SU-DHL-6 (cell line): ENCODE measurements at regions not wholly inside any gene's neighbourhood (a gene's known extent, or its start where the extent isn't known, plus 50 kb on each side); places are given as distances from the start of the nearest gene placed in this dataset.

ENCODE experiments used
- H2AFZ ChIP-seq: fragments of 200-600 bp; sonication (generic); 2 replicates; pipeline ENCODE4 v1.6.1; 2014; ENCODE audit warnings: low read depth, mild to moderate bottlenecking, moderate library complexity, mixed read lengths, antibody characterized with exemption, low read length; ENCODE audit not compliant: severe bottlenecking
- H3F3A ChIP-seq: fragments of 200-600 bp; shearing (Covaris generic); 2 replicates; pipeline ENCODE4 v1.6.0; 2016; ENCODE audit warnings: antibody characterized with exemption, mild to moderate bottlenecking; ENCODE audit not compliant: insufficient read depth
- H3K27ac ChIP-seq: fragments of 200-600 bp; sonication (generic); 2 replicates; pipeline ENCODE4 v1.5.1; 2016; ENCODE audit warnings: low read depth, mild to moderate bottlenecking, low read length, moderate library complexity, mixed read lengths
- H3K27me3 ChIP-seq: fragments of 200-600 bp; sonication (generic), shearing (Covaris generic); 2 replicates; pipeline ENCODE4 v1.6.0; 2014; ENCODE audit warnings: mild to moderate bottlenecking, low read length
- H3K36me3 ChIP-seq: fragments of 200-600 bp; sonication (generic); 2 replicates; pipeline ENCODE4 v1.6.1; 2014; ENCODE audit warnings: mild to moderate bottlenecking, low read length, mixed read lengths
- H3K4me2 ChIP-seq: fragments of 300-600, 200-600 bp; shearing (Covaris generic), sonication (generic); 2 replicates; pipeline ENCODE4 v1.6.0; 2014; ENCODE audit warnings: low read length, low read depth, mild to moderate bottlenecking; ENCODE audit not compliant: poor library complexity, severe bottlenecking
- H3K4me3 ChIP-seq: fragments of 200-600 bp; sonication (generic); 2 replicates; pipeline ENCODE4 v1.5.1; 2014; ENCODE audit warnings: antibody characterized with exemption, low read length, mild to moderate bottlenecking, mixed read lengths; ENCODE audit not compliant: insufficient read depth, poor library complexity, severe bottlenecking
- H3K79me2 ChIP-seq: fragments of 200-600 bp; sonication (generic); 2 replicates; pipeline ENCODE4 v1.6.1; 2014; ENCODE audit warnings: mild to moderate bottlenecking, low read length, moderate library complexity; ENCODE audit not compliant: insufficient read depth
- H3K9ac ChIP-seq: fragments of 200-600 bp; sonication (generic); 2 replicates; pipeline ENCODE4 v1.7.0; 2014; ENCODE audit warnings: mild to moderate bottlenecking, low read length
- H3K9me2 ChIP-seq: fragments of 200-600 bp; sonication (generic); replicated peaks from 2 replicates; pipeline ENCODE4 v1.6.1; 2014; ENCODE audit warnings: low read length; ENCODE audit not compliant: insufficient read depth
- H3K9me3 ChIP-seq: fragments of 200-600 bp; sonication (generic); 2 replicates; pipeline ENCODE4 v1.6.1; 2014; ENCODE audit warnings: low read length, mixed read lengths; ENCODE audit not compliant: insufficient read depth
- H4K20me1 ChIP-seq: fragments of 200-600 bp; sonication (generic); 2 replicates; pipeline ENCODE4 v1.6.1; 2014; ENCODE audit warnings: low read depth, mild to moderate bottlenecking, antibody characterized with exemption, low read length, moderate library complexity, mixed read lengths
- EZH2phosphoT487 ChIP-seq: fragments of 200-600 bp; sonication (generic), shearing (Covaris generic); conservative IDR thresholded peaks from 2 replicates; pipeline ENCODE4 v1.6.1; 2018; ENCODE audit warnings: mild to moderate bottlenecking, antibody characterized with exemption, low read length, moderate library complexity, mixed read lengths
- TF ChIP-seq, protein P1 (sequence below): fragments of 200-600 bp; sonication (generic); IDR thresholded peaks from one replicate; pipeline ENCODE4 v1.5.1; 2017; ENCODE audit warnings: antibody characterized with exemption, mild to moderate bottlenecking, low read length, moderate library complexity; ENCODE audit not compliant: insufficient read depth, poor library complexity, severe bottlenecking

- Histone ChIP-seq H3K9me3 (no peaks in the 10 kb centered on the region), H3K9ac (no peak overlapping the region), H3K27ac (no peak overlapping the region), H3K4me2 (no peak overlapping the region), H3K9me2 (no peaks in the 10 kb centered on the region), H3K36me3 (no peaks in the 10 kb centered on the region), H3K27me3 (no peaks in the 10 kb centered on the region), H4K20me1 (no peaks in the 10 kb centered on the region), H3K79me2 (no peaks in the 10 kb centered on the region), H2AFZ (no peak overlapping the region), H3F3A (no peaks in the 10 kb centered on the region), H3K4me3 (no peak overlapping the region)
- TF ChIP-seq EZH2phosphoT487, result no peak
These were observed 247.9 kb downstream of the CMPK2 start for GRCh38 chr2:6617794-6618193.

DNA sequence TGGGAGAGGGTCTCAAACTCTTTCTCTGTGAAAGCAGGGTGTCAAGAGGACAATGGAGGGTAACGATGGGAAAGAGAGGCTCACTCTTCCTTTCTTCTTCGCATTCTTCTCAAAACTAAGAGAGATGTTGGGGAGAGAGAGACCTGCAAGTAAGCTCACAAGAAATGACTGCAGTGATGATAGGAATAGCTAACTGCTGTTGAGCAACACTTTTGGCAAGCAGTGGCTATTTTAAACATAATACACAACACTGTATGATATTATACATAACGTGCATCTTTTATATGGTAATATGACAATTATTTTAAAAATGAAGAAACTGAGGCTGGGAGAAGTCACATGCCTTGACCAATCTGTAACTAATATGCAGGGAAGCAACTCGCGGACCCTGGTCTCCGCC lies 247.5 kb downstream of the CMPK2 start:
- Histone ChIP-seq H3K4me3 (no peak overlapping the region), H4K20me1 (no peaks in the 10 kb centered on the region), H3K9me2 (no peaks in the 10 kb centered on the region), H3F3A (no peaks in the 10 kb centered on the region), H3K9me3 (no peaks in the 10 kb centered on the region), H3K9ac (no peak overlapping the region), H2AFZ (no peak overlapping the region), H3K27ac (no peak overlapping the region), H3K4me2 (no peak overlapping the region), H3K27me3 (no peaks in the 10 kb centered on the region), H3K79me2 (no peaks in the 10 kb centered on the region), H3K36me3 (no peaks in the 10 kb centered on the region)
- TF ChIP-seq, protein P1, sequence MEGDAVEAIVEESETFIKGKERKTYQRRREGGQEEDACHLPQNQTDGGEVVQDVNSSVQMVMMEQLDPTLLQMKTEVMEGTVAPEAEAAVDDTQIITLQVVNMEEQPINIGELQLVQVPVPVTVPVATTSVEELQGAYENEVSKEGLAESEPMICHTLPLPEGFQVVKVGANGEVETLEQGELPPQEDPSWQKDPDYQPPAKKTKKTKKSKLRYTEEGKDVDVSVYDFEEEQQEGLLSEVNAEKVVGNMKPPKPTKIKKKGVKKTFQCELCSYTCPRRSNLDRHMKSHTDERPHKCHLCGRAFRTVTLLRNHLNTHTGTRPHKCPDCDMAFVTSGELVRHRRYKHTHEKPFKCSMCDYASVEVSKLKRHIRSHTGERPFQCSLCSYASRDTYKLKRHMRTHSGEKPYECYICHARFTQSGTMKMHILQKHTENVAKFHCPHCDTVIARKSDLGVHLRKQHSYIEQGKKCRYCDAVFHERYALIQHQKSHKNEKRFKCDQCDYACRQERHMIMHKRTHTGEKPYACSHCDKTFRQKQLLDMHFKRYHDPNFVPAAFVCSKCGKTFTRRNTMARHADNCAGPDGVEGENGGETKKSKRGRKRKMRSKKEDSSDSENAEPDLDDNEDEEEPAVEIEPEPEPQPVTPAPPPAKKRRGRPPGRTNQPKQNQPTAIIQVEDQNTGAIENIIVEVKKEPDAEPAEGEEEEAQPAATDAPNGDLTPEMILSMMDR, result no peak
- no peak for TF ChIP-seq EZH2phosphoT487

GRCh38 chr2:6623746-6624145 lies 242.0 kb downstream of the CMPK2 start:
- H3K79me2 ChIP-seq, result no peaks in the 10 kb centered on the region
- H2AFZ ChIP-seq, result no peak overlapping the region
- H3K4me3 ChIP-seq, result no peak overlapping the region
- no peak overlapping the region for H3K27ac ChIP-seq
- no peaks in the 10 kb centered on the region for H3K27me3 ChIP-seq
- no peak for TF ChIP-seq EZH2phosphoT487
- TF ChIP-seq, protein P1, result no peak
- no peaks in the 10 kb centered on the region for H3K36me3 ChIP-seq
- H3K4me2 ChIP-seq, result no peak overlapping the region
- H3F3A ChIP-seq, result no peaks in the 10 kb centered on the region
- no peak overlapping the region for H3K9ac ChIP-seq
- no peaks in the 10 kb centered on the region for H3K9me2 ChIP-seq
- no peaks in the 10 kb centered on the region for H3K9me3 ChIP-seq
- no peaks in the 10 kb centered on the region for H4K20me1 ChIP-seq

DNA sequence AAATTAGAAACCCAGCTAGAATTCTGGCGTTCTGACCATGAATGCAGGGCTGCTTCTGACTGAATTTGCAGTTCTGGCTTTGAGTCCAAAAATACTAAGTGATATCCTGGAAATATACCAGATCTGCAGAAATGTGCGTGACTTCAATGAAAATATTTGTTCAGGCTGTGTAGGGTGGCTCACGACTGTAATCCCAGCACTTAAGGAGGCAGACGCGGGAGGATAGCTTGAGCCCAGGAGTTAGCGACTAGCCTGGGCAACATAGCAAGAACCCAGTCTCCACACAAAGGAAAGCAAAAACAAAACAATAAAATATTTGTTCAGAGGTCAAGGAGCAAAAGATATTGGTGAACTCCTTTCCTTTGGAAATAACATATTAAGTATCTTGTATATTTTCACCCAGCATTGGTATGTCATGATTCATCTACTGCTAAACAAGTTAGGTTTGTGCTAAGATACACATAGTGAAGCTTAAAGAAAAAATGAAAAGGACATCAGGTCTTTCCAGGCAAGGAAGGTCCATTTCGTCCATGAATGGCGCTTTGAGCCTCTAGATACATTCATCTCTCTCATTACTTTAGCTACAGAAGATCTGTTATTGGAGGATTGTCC lies 239.2 kb downstream of the CMPK2 start:
- no peak overlapping the region for H3K9ac ChIP-seq
- H3K4me2 ChIP-seq, result no peak overlapping the region
- no peaks in the 10 kb centered on the region for H4K20me1 ChIP-seq

More for the DNA sequence above, 239.2 kb downstream of the CMPK2 start:
- Histone ChIP-seq H2AFZ (no peak overlapping the region), H3K79me2 (no peaks in the 10 kb centered on the region), H3K36me3 (no peaks in the 10 kb centered on the region), H3F3A (no peaks in the 10 kb centered on the region), H3K27me3 (no peaks in the 10 kb centered on the region), H3K4me3 (no peak overlapping the region), H3K27ac (no peak overlapping the region), H3K9me2 (no peaks in the 10 kb centered on the region), H3K9me3 (no peaks in the 10 kb centered on the region)
- TF ChIP-seq EZH2phosphoT487, result no peak
